ENCODE measurements at regions not wholly inside any gene's neighbourhood (a gene's known extent, or its start where the extent isn't known, plus 50 kb on each side); places are given as distances from the start of the nearest gene placed in this dataset.

- Histone ChIP-seq H3K9me2 (ENCODE audit: low read depth, low read length) (no peaks in the 10 kb centered on the region), H3K79me2 (ENCODE audit: insufficient read depth, low read length) (no peaks in the 10 kb centered on the region), H3K27ac (ENCODE audit: low read depth, low read length, poor library complexity, severe bottlenecking) (no peak overlapping the region), H4K20me1 (ENCODE audit: insufficient read depth, low read length) (no peaks in the 10 kb centered on the region), H3K36me3 (ENCODE audit: insufficient read depth, low read length) (no peaks in the 10 kb centered on the region), H3K4me1 (ENCODE audit: insufficient read depth, low read length, severe bottlenecking) (no peaks in the 10 kb centered on the region), H3F3A (ENCODE audit: insufficient read depth, low read length) (no peaks in the 10 kb centered on the region), H3K27me3 (ENCODE audit: insufficient read depth, low read length) (no peaks in the 10 kb centered on the region), H3K9ac (ENCODE audit: low read length) (no peak overlapping the region), H3K4me2 (ENCODE audit: low read length) (no peak overlapping the region), H3K9me3 (ENCODE audit: low read length) (no peaks in the 10 kb centered on the region), H2AFZ (ENCODE audit: low read length) (no peak overlapping the region), H3K4me3 (ENCODE audit: low read depth, low read length, poor library complexity, severe bottlenecking) (no peak overlapping the region)
- no peak for TF ChIP-seq CTCF (IDR thresholded peaks at IDR 0.05; ENCODE audit: low read length)
- no peak for TF ChIP-seq EZH2 (IDR thresholded peaks at IDR 0.05; ENCODE audit: borderline replicate concordance, low read length)
Observed at GRCh38 chr10:78782441-78782840, 286.3 kb upstream of the ZMIZ1 start.

GRCh38 chr10:78783753-78784152 lies 285.0 kb upstream of the ZMIZ1 start:
- Histone ChIP-seq H3K27me3 (ENCODE audit: insufficient read depth, low read length) (no peaks in the 10 kb centered on the region), H3K27ac (ENCODE audit: low read depth, low read length, poor library complexity, severe bottlenecking) (no peak overlapping the region), H3K36me3 (ENCODE audit: insufficient read depth, low read length) (no peaks in the 10 kb centered on the region), H3K4me2 (ENCODE audit: low read length) (no peak overlapping the region), H3K9ac (ENCODE audit: low read length) (no peak overlapping the region), H3K9me2 (ENCODE audit: low read depth, low read length) (no peaks in the 10 kb centered on the region), H2AFZ (ENCODE audit: low read length) (no peak overlapping the region), H3K9me3 (ENCODE audit: low read length) (no peaks in the 10 kb centered on the region), H3K4me3 (ENCODE audit: low read depth, low read length, poor library complexity, severe bottlenecking) (no peak overlapping the region), H3F3A (ENCODE audit: insufficient read depth, low read length) (no peaks in the 10 kb centered on the region), H3K4me1 (ENCODE audit: insufficient read depth, low read length, severe bottlenecking) (no peaks in the 10 kb centered on the region), H3K79me2 (ENCODE audit: insufficient read depth, low read length) (no peaks in the 10 kb centered on the region), H4K20me1 (ENCODE audit: insufficient read depth, low read length) (no peaks in the 10 kb centered on the region)
- TF ChIP-seq EZH2 (IDR thresholded peaks at IDR 0.05; ENCODE audit: borderline replicate concordance, low read length) (no peak), CTCF (IDR thresholded peaks at IDR 0.05; ENCODE audit: low read length) (no peak)

GRCh38 chr10:78784546-78784945 lies 284.2 kb upstream of the ZMIZ1 start:
- Histone ChIP-seq H3K9me3 (ENCODE audit: low read length) (no peaks in the 10 kb centered on the region), H3K9ac (ENCODE audit: low read length) (no peak overlapping the region), H3K4me2 (ENCODE audit: low read length) (no peak overlapping the region), H3K79me2 (ENCODE audit: insufficient read depth, low read length) (no peaks in the 10 kb centered on the region), H3K27me3 (ENCODE audit: insufficient read depth, low read length) (no peaks in the 10 kb centered on the region), H3F3A (ENCODE audit: insufficient read depth, low read length) (no peaks in the 10 kb centered on the region), H4K20me1 (ENCODE audit: insufficient read depth, low read length) (no peaks in the 10 kb centered on the region), H3K4me3 (ENCODE audit: low read depth, low read length, poor library complexity, severe bottlenecking) (no peak overlapping the region), H3K36me3 (ENCODE audit: insufficient read depth, low read length) (no peaks in the 10 kb centered on the region), H3K9me2 (ENCODE audit: low read depth, low read length) (no peaks in the 10 kb centered on the region), H2AFZ (ENCODE audit: low read length) (no peak overlapping the region), H3K4me1 (ENCODE audit: insufficient read depth, low read length, severe bottlenecking) (no peaks in the 10 kb centered on the region), H3K27ac (ENCODE audit: low read depth, low read length, poor library complexity, severe bottlenecking) (no peak overlapping the region)
- TF ChIP-seq CTCF (IDR thresholded peaks at IDR 0.05; ENCODE audit: low read length) (no peak), EZH2 (IDR thresholded peaks at IDR 0.05; ENCODE audit: borderline replicate concordance, low read length) (no peak)
